Fibroblast of skin of right quadriceps (primary cell): ENCODE measurements at regions not wholly inside any gene's neighbourhood (a gene's known extent, or its start where the extent isn't known, plus 50 kb on each side); places are given as distances from the start of the nearest gene placed in this dataset.
"Not testable (repeated sequence)": the region's sequence is repeated elsewhere in the genome, so short reads cannot be mapped to it uniquely, and the experiment has no call there.

Source experiments
- DNase-seq: peaks from one replicate; pipeline ENCODE4 v3.0.0-alpha.2; 2013

- DNase-seq: not testable (repeated sequence)
Measured at GRCh38 chrX:63176578-63176977, 174.6 kb downstream of the SPIN4 start.

- DNase-seq: not testable (repeated sequence)
Measured at GRCh38 chrX:63173841-63174718, 177.1 kb downstream of the SPIN4 start.

- DNase-seq: not testable (repeated sequence)
Measured at GRCh38 chrX:63169416-63169815, 181.7 kb downstream of the SPIN4 start.

GRCh38 chrX:63168949-63169348, 182.2 kb downstream of the SPIN4 start:
- not testable (repeated sequence) for DNase-seq

- not testable (repeated sequence) for DNase-seq
Measured at GRCh38 chrX:63167002-63167401, 184.1 kb downstream of the SPIN4 start.

- not testable (repeated sequence) for DNase-seq
Measured at GRCh38 chrX:63160994-63161393, 190.1 kb downstream of the SPIN4 start.

GRCh38 chrX:63160340-63160739, 190.8 kb downstream of the SPIN4 start:
- not testable (repeated sequence) for DNase-seq

GRCh38 chrX:63145526-63145925, 205.6 kb downstream of the SPIN4 start:
- DNase-seq: not testable (repeated sequence)

GRCh38 chrX:63142588-63142987, 208.5 kb downstream of the SPIN4 start:
- not testable (repeated sequence) for DNase-seq

- DNase-seq: not testable (repeated sequence)
Measured at GRCh38 chrX:63135859-63136258, 215.3 kb downstream of the SPIN4 start.

GRCh38 chrX:63128509-63128908, 222.6 kb downstream of the SPIN4 start:
- no peak for DNase-seq

- no peak for DNase-seq
Measured at GRCh38 chrX:63115196-63115595, 235.9 kb downstream of the SPIN4 start.

GRCh38 chrX:63101879-63102620, 249.1 kb downstream of the SPIN4 start:
- DNase-seq: no peak

- no peak for DNase-seq
Measured at GRCh38 chrX:63058204-63058603, 292.9 kb downstream of the SPIN4 start.

GRCh38 chrX:63050225-63050624, 300.9 kb downstream of the SPIN4 start:
- DNase-seq: no peak

GRCh38 chrX:63032811-63033210, 318.3 kb downstream of the SPIN4 start:
- DNase-seq: no peak

GRCh38 chrX:63013549-63013948, 337.6 kb downstream of the SPIN4 start:
- no peak for DNase-seq

GRCh38 chrX:63012574-63012973, 338.6 kb downstream of the SPIN4 start:
- no peak for DNase-seq

- DNase-seq: not testable (repeated sequence)
Measured at GRCh38 chrX:63000196-63000595, 350.9 kb downstream of the SPIN4 start.
